ENCODE measurements at regions not wholly inside any gene's neighbourhood (a gene's known extent, or its start where the extent isn't known, plus 50 kb on each side); places are given as distances from the start of the nearest gene placed in this dataset.

GRCh38 chr6:170165085-170165470 is 125.8 kb downstream of the DLL1 start:
- Histone ChIP-seq H3K27me3 (ENCODE audit: control insufficient read depth in 3 of 3, insufficient read depth in 3 of 3, low read length in 2 of 3) (peaks cover 0 to 27% (median 0%) of the 10 kb centered on the region in 3 donors), H3K4me3 (no peak overlapping the region), H3K4me1 (ENCODE audit: control insufficient read depth in 5 of 5, insufficient read depth in 5 of 5, low read length in 5 of 5) (peaks cover 0 to 3% (median 0%) of the 10 kb centered on the region in 5 donors), H3K36me3 (ENCODE audit: control insufficient read depth in 4 of 4, insufficient read depth in 4 of 4, low read length in 4 of 4) (no peaks in the 10 kb centered on the region), H3K27ac (ENCODE audit: low read depth in 1 of 2, low read length in 1 of 2) (no peak overlapping the region), H3K9ac (ENCODE audit: insufficient read depth in 1 of 2, low read length in 2 of 2) (no peak overlapping the region), H3K9me3 (ENCODE audit: control insufficient read depth in 4 of 4, insufficient read depth in 3 of 4, low read length in 3 of 4) (no peaks in the 10 kb centered on the region)
- no peak for DNase-seq
- no peak for TF ChIP-seq CTCF (IDR thresholded peaks at IDR 0.05; ENCODE audit: control extremely low read depth, extremely low read depth)
- 73 to 78% methylated on average over 11 of the region's 11 CpGs for WGBS, 2 donors
- no peak for ATAC-seq (ENCODE audit: insufficient read depth, low FRiP score)

- DNase-seq (no peak), ATAC-seq (ENCODE audit: insufficient read depth, low FRiP score) (no peak)
- no peak overlapping the region for H3K4me3 ChIP-seq
- H3K9ac ChIP-seq (ENCODE audit: insufficient read depth in 1 of 2, low read length in 2 of 2), result no peak overlapping the region
- no peak overlapping the region for H3K27ac ChIP-seq (ENCODE audit: low read depth in 1 of 2, low read length in 1 of 2)
- no peaks in the 10 kb centered on the region for H3K36me3 ChIP-seq (ENCODE audit: control insufficient read depth in 4 of 4, insufficient read depth in 4 of 4, low read length in 4 of 4)
- 88% methylated on average over 21 of the region's 21 CpGs for WGBS, 2 donors
- H3K27me3 ChIP-seq (ENCODE audit: control insufficient read depth in 3 of 3, insufficient read depth in 3 of 3, low read length in 2 of 3), result peaks cover 0 to 27% (median 0%) of the 10 kb centered on the region in 3 donors
- no peak for TF ChIP-seq CTCF (IDR thresholded peaks at IDR 0.05; ENCODE audit: control extremely low read depth, extremely low read depth)
- H3K4me1 ChIP-seq (ENCODE audit: control insufficient read depth in 5 of 5, insufficient read depth in 5 of 5, low read length in 5 of 5), result peaks cover 0 to 3% (median 0%) of the 10 kb centered on the region in 5 donors
- H3K9me3 ChIP-seq (ENCODE audit: control insufficient read depth in 4 of 4, insufficient read depth in 3 of 4, low read length in 3 of 4), result no peaks in the 10 kb centered on the region
These were observed 126.5 kb downstream of the DLL1 start for GRCh38 chr6:170164271-170164900.

DNA sequence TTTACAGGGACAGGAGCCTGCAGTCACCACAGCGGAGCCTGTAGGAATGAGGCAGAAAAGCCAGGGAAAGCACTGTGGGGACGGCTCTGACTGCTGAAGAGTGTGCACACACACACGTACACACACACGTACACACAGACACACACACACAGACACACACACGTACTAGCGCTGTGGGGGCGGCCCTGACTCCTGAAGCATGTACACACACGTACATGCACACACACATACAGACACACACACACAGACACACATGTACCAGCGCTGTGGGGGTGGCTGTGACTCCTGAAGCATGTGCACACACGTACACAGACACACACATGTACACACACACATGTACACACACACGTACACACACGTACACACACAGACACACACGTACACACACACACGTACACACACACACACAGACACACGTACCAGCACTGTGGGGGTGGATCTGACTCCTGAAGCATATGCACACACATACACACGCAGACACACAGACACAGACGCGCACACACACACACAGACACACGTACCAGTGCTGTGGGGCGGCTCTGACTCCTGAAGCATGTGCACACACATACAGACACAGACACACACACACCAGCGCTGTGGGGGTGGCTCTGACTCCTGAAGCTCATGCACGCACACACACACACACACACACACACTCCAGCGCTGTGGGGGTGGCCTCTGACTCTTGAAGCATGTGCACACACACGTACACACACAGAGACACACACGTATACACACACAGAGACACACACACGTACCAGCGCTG is 127.3 kb downstream of the DLL1 start:
- WGBS, 2 donors, result 91 to 93% methylated on average over 26 to 27 of the region's 27 CpGs

More for the DNA sequence above, 127.3 kb downstream of the DLL1 start:
- Histone ChIP-seq H3K36me3 (ENCODE audit: control insufficient read depth in 4 of 4, insufficient read depth in 4 of 4, low read length in 4 of 4) (no peaks in the 10 kb centered on the region), H3K4me1 (ENCODE audit: control insufficient read depth in 5 of 5, insufficient read depth in 5 of 5, low read length in 5 of 5) (peaks cover 0 to 3% (median 0%) of the 10 kb centered on the region in 5 donors), H3K9ac (ENCODE audit: insufficient read depth in 1 of 2, low read length in 2 of 2) (no peak overlapping the region), H3K27ac (ENCODE audit: low read depth in 1 of 2, low read length in 1 of 2) (no peak overlapping the region), H3K9me3 (ENCODE audit: control insufficient read depth in 4 of 4, insufficient read depth in 3 of 4, low read length in 3 of 4) (no peaks in the 10 kb centered on the region), H3K27me3 (ENCODE audit: control insufficient read depth in 3 of 3, insufficient read depth in 3 of 3, low read length in 2 of 3) (peaks cover 0 to 27% (median 0%) of the 10 kb centered on the region in 3 donors), H3K4me3 (no peak overlapping the region)
- no peak for TF ChIP-seq CTCF (IDR thresholded peaks at IDR 0.05; ENCODE audit: control extremely low read depth, extremely low read depth)
- ATAC-seq (ENCODE audit: insufficient read depth, low FRiP score), result no peak
- DNase-seq, result no peak

Measured in lung (tissue), 11 donors.